Activated CD8-positive, alpha-beta memory T cell treated with anti-CD3 and anti-CD28 coated beads for 4 hours (primary cell): ENCODE measurements at regions not wholly inside any gene's neighbourhood (a gene's known extent, or its start where the extent isn't known, plus 50 kb on each side); places are given as distances from the start of the nearest gene placed in this dataset.
"Not testable (repeated sequence)": the region's sequence is repeated elsewhere in the genome, so short reads cannot be mapped to it uniquely, and the experiment has no call there.

ENCODE experiments used
- DNase-seq, 2 donors: peaks; one replicate each; pipeline ENCODE4 v3.0.0-alpha.2; 2020; ENCODE audit warnings: low read depth in 2 of 2

GRCh38 chr22:49351761-49352227, 475.9 kb downstream of the BRD1 start:
- DNase-seq = no peak

- no peak for DNase-seq
Measured at GRCh38 chr22:49350441-49351121, 477.1 kb downstream of the BRD1 start.

GRCh38 chr22:49349841-49350381, 477.8 kb downstream of the BRD1 start:
- no peak for DNase-seq

GRCh38 chr22:49349181-49349835, 478.4 kb downstream of the BRD1 start:
- no peak for DNase-seq

GRCh38 chr22:49348631-49349030, 479.0 kb downstream of the BRD1 start:
- no peak for DNase-seq

- no peak for DNase-seq
Measured at GRCh38 chr22:49347376-49347775, 480.3 kb downstream of the BRD1 start.

- DNase-seq = no peak
Measured at GRCh38 chr22:49345896-49346295, 481.8 kb downstream of the BRD1 start.

GRCh38 chr22:49344656-49345055, 483.0 kb downstream of the BRD1 start:
- DNase-seq = no peak

- DNase-seq = no peak
Measured at GRCh38 chr22:49344161-49344560, 483.5 kb downstream of the BRD1 start.

GRCh38 chr22:49340406-49340805, 487.3 kb downstream of the BRD1 start:
- DNase-seq = no peak

- DNase-seq = not testable (repeated sequence)
Measured at GRCh38 chr22:49336483-49336882, 491.2 kb downstream of the BRD1 start.

GRCh38 chr22:49334976-49335375, 492.7 kb downstream of the BRD1 start:
- no peak for DNase-seq

GRCh38 chr22:49334449-49334789, 493.3 kb downstream of the BRD1 start:
- DNase-seq = no peak

GRCh38 chr22:49333206-49333605, 494.5 kb downstream of the BRD1 start:
- DNase-seq = no peak

- DNase-seq = no peak
Measured at GRCh38 chr22:49332691-49333090, 495.0 kb downstream of the BRD1 start.

GRCh38 chr22:49331878-49332277, 495.8 kb downstream of the BRD1 start:
- no peak for DNase-seq

GRCh38 chr22:49331223-49331815, 496.4 kb downstream of the BRD1 start:
- DNase-seq = no peak

- DNase-seq = no peak
Measured at GRCh38 chr22:49330421-49331222, 497.1 kb downstream of the BRD1 start.

GRCh38 chr22:49329636-49330035, 498.0 kb downstream of the BRD1 start:
- no peak for DNase-seq

GRCh38 chr22:49328630-49329405, 498.9 kb downstream of the BRD1 start:
- DNase-seq = no peak

GRCh38 chr22:49328118-49328475, 499.6 kb downstream of the BRD1 start:
- DNase-seq = no peak
